AG09309 (cell line): ENCODE measurements at regions not wholly inside any gene's neighbourhood (a gene's known extent, or its start where the extent isn't known, plus 50 kb on each side); places are given as distances from the start of the nearest gene placed in this dataset.

Experiments
- DNase-seq: peaks from one replicate; pipeline ENCODE4 v3.0.0-alpha.2; 2010; ENCODE audit warnings: low read depth
- H3K4me3 ChIP-seq: 2 replicates; pipeline ENCODE4 v1.5.1; 2011; ENCODE audit warnings: mild to moderate bottlenecking, low read depth, low read length, moderate library complexity; ENCODE audit not compliant: control insufficient read depth
- CTCF ChIP-seq: IDR thresholded peaks from 2 replicates; pipeline ENCODE4 v1.5.1; 2011; ENCODE audit warnings: mild to moderate bottlenecking, low read depth, low read length, inconsistent platforms; ENCODE audit not compliant: insufficient read depth, control insufficient read depth; ENCODE audit errors: missing control alignments

GRCh38 chr7:52797801-52798200 lies 237.6 kb upstream of the POM121L12 start:
- DNase-seq = no peak
- no peak for TF ChIP-seq CTCF
- no peak overlapping the region for H3K4me3 ChIP-seq

DNA sequence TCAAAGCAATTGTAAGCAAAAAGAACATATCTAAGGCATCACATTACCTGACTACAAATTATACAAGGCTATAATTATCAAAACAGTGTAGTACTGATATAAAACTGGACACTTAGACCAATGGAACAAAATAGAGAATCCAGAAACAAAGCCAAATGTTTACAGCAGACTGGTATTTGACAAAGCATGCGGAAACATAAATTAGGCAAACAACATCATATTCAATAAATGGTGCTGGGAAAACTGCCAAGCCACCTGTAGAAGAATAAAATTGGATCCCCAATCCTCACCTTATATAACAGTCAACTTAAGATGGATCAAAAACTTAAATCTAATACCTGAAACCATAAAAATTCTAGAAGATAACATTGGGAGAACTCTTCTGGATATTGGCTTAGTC lies 240.8 kb upstream of the POM121L12 start:
- TF ChIP-seq CTCF = no peak
- no peak for DNase-seq
- no peak overlapping the region for H3K4me3 ChIP-seq

GRCh38 chr7:52791176-52791700 lies 244.2 kb upstream of the POM121L12 start:
- no peak for DNase-seq
- H3K4me3 ChIP-seq = no peak overlapping the region
- no peak for TF ChIP-seq CTCF

- TF ChIP-seq CTCF = no peak
- H3K4me3 ChIP-seq = no peak overlapping the region
- no peak for DNase-seq
These were observed 249.3 kb upstream of the POM121L12 start for GRCh38 chr7:52786174-52786573.

GRCh38 chr7:52782348-52782747 lies 253.1 kb upstream of the POM121L12 start:
- no peak for DNase-seq
- no peak for TF ChIP-seq CTCF
- H3K4me3 ChIP-seq = no peak overlapping the region

- no peak for TF ChIP-seq CTCF
- DNase-seq = no peak
- H3K4me3 ChIP-seq = no peak overlapping the region
These were observed 254.2 kb upstream of the POM121L12 start for GRCh38 chr7:52781250-52781649.

- TF ChIP-seq CTCF = no peak
- H3K4me3 ChIP-seq = no peak overlapping the region
- DNase-seq = no peak
These were observed 256.4 kb upstream of the POM121L12 start for GRCh38 chr7:52779004-52779403.
